DOHH2 (cell line): ENCODE measurements at regions not wholly inside any gene's neighbourhood (a gene's known extent, or its start where the extent isn't known, plus 50 kb on each side); places are given as distances from the start of the nearest gene placed in this dataset.

ENCODE experiments used
- H3F3A ChIP-seq: fragments of 200-600 bp; sonication (generic), shearing (Covaris generic); 2 replicates; pipeline ENCODE4 v1.6.0; 2016; ENCODE audit warnings: antibody characterized with exemption, mild to moderate bottlenecking; ENCODE audit not compliant: control insufficient read depth, insufficient read depth
- H3K27ac ChIP-seq: fragments of 200-600 bp; sonication (generic); 2 replicates; pipeline ENCODE4 v1.5.1; 2014; ENCODE audit warnings: low read depth, mild to moderate bottlenecking, low read length, moderate library complexity
- H3K27me3 ChIP-seq: fragments of 200-600 bp; sonication (generic); 2 replicates; pipeline ENCODE4 v1.6.1; 2014; ENCODE audit warnings: mild to moderate bottlenecking, low read length, mixed read lengths; ENCODE audit not compliant: control insufficient read depth
- H3K36me3 ChIP-seq: fragments of 200-600 bp; sonication (generic); 2 replicates; pipeline ENCODE4 v1.6.1; 2014; ENCODE audit warnings: mild to moderate bottlenecking, low read length, moderate library complexity, mixed read lengths; ENCODE audit not compliant: control insufficient read depth
- H3K4me1 ChIP-seq: fragments of 200-600 bp; sonication (generic); 2 replicates; pipeline ENCODE4 v1.6.1; 2014; ENCODE audit warnings: mild to moderate bottlenecking, low read length, mixed read lengths; ENCODE audit not compliant: control insufficient read depth
- H3K4me2 ChIP-seq: fragments of 200-600 bp; sonication (generic); 2 replicates; pipeline ENCODE4 v1.6.0; 2014; ENCODE audit warnings: mild to moderate bottlenecking, low read length, moderate library complexity
- H3K4me3 ChIP-seq: fragments of 200-600 bp; sonication (generic); 2 replicates; pipeline ENCODE4 v1.5.1; 2014; ENCODE audit warnings: mild to moderate bottlenecking, low read length, mixed read lengths
- H3K79me2 ChIP-seq: fragments of 200-600 bp; sonication (generic); 2 replicates; pipeline ENCODE4 v1.6.1; 2014; ENCODE audit warnings: mild to moderate bottlenecking, low read length, mixed read lengths; ENCODE audit not compliant: control insufficient read depth
- H3K9me2 ChIP-seq: fragments of 200-600 bp; sonication (generic); replicated peaks from 2 replicates; pipeline ENCODE4 v1.6.1; 2014; ENCODE audit warnings: mild to moderate bottlenecking, low read length, mixed read lengths; ENCODE audit not compliant: control insufficient read depth
- H3K9me3 ChIP-seq: fragments of 200-600 bp; sonication (generic); 2 replicates; pipeline ENCODE4 v1.6.1; 2014; ENCODE audit warnings: antibody characterized with exemption, low read length, mixed read lengths; ENCODE audit not compliant: control insufficient read depth, insufficient read depth
- H4K20me1 ChIP-seq: fragments of 200-600 bp; sonication (generic); 2 replicates; pipeline ENCODE4 v1.6.0; 2014; ENCODE audit warnings: low read depth, mild to moderate bottlenecking, antibody characterized with exemption, low read length, moderate library complexity; ENCODE audit not compliant: control insufficient read depth, insufficient read depth
- CTCF ChIP-seq: fragments of 200-600 bp; sonication (generic); IDR thresholded peaks from one replicate; pipeline ENCODE4 v1.5.1; 2014; ENCODE audit warnings: antibody characterized with exemption, mild to moderate bottlenecking, low read depth, low read length; ENCODE audit not compliant: poor library complexity, severe bottlenecking
- EZH2phosphoT487 ChIP-seq: fragments of 200-600 bp; sonication (generic); IDR thresholded peaks from 2 replicates; pipeline ENCODE4 v1.6.1; 2017; ENCODE audit warnings: borderline replicate concordance, mild to moderate bottlenecking, antibody characterized with exemption, low read length, moderate library complexity, mixed read lengths

DNA sequence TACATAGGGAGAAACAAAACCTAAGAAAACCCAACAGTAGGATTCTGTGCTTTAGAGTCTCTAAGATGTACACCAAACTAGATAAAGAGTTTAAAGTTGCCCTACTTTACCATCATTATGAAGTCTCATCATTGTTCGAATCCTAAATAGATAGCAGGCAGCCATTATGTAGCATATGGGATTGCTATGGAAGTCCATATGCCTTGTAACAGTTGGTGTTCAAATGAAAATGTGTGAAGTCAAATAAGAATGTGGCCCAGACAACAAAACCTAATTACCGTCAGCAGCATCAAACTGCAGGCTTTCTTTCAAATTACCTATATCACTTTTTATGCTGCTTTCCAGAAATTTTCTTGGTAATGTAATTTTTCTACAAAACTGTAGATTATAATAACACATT lies 1380.1 kb downstream of the GRIK2 start:
- no peaks in the 10 kb centered on the region for H3K79me2 ChIP-seq
- no peaks in the 10 kb centered on the region for H3K9me3 ChIP-seq
- H3F3A ChIP-seq, result no peaks in the 10 kb centered on the region
- no peaks in the 10 kb centered on the region for H3K36me3 ChIP-seq
- TF ChIP-seq CTCF (no peak), EZH2phosphoT487 (no peak)
- no peaks in the 10 kb centered on the region for H3K9me2 ChIP-seq
- no peak overlapping the region for H3K4me2 ChIP-seq
- H3K27me3 ChIP-seq, result no peaks in the 10 kb centered on the region
- no peaks in the 10 kb centered on the region for H4K20me1 ChIP-seq
- H3K4me1 ChIP-seq, result no peaks in the 10 kb centered on the region
- H3K4me3 ChIP-seq, result no peak overlapping the region
- no peak overlapping the region for H3K27ac ChIP-seq

- H3K9me2 ChIP-seq, result no peaks in the 10 kb centered on the region
- no peaks in the 10 kb centered on the region for H3K36me3 ChIP-seq
- TF ChIP-seq CTCF, result no peak
- no peak for TF ChIP-seq EZH2phosphoT487
- no peaks in the 10 kb centered on the region for H3K27me3 ChIP-seq
- no peaks in the 10 kb centered on the region for H3F3A ChIP-seq
- H3K4me3 ChIP-seq, result no peak overlapping the region
- H3K27ac ChIP-seq, result no peak overlapping the region
- H3K4me1 ChIP-seq, result no peaks in the 10 kb centered on the region
- H3K79me2 ChIP-seq, result no peaks in the 10 kb centered on the region
- no peak overlapping the region for H3K4me2 ChIP-seq
- H4K20me1 ChIP-seq, result no peaks in the 10 kb centered on the region
- no peaks in the 10 kb centered on the region for H3K9me3 ChIP-seq
Observed at GRCh38 chr6:102766963-102767362, 1373.5 kb downstream of the GRIK2 start.

GRCh38 chr6:102764317-102764716 lies 1370.8 kb downstream of the GRIK2 start:
- TF ChIP-seq EZH2phosphoT487 (no peak), CTCF (no peak)
- no peaks in the 10 kb centered on the region for H3F3A ChIP-seq

DNA sequence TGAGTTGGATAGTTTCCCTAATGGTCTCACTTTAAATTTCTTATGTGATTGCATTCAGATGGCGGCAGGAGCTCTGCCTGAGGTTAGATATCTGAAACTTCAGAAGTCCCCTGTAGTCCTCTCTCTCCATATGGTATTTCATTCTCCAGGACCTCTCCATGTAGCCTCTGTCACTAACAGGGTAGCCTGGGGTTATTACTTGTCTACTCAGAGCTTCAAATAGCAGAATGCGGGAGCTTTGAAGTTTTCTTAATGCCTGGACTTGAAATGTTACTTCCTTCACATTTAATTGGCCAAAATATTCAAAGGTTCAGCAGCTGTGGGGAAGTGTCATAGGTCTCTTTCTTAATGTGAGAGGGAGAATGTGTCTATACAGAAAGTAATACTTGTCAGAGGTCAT lies 1370.4 kb downstream of the GRIK2 start:
- Histone ChIP-seq H3K9me2 (no peaks in the 10 kb centered on the region), H3K36me3 (no peaks in the 10 kb centered on the region), H3K27me3 (no peaks in the 10 kb centered on the region), H3K4me3 (no peak overlapping the region), H3K27ac (no peak overlapping the region), H3K4me1 (no peaks in the 10 kb centered on the region), H3F3A (no peaks in the 10 kb centered on the region), H3K9me3 (no peaks in the 10 kb centered on the region), H3K79me2 (no peaks in the 10 kb centered on the region), H3K4me2 (no peak overlapping the region), H4K20me1 (no peaks in the 10 kb centered on the region)
- TF ChIP-seq CTCF (no peak), EZH2phosphoT487 (no peak)

More at GRCh38 chr6:102764317-102764716, 1370.8 kb downstream of the GRIK2 start:
- Histone ChIP-seq H4K20me1 (no peaks in the 10 kb centered on the region), H3K4me2 (no peak overlapping the region), H3K9me2 (no peaks in the 10 kb centered on the region), H3K9me3 (no peaks in the 10 kb centered on the region), H3K27me3 (no peaks in the 10 kb centered on the region), H3K4me3 (no peak overlapping the region), H3K4me1 (no peaks in the 10 kb centered on the region), H3K27ac (no peak overlapping the region), H3K36me3 (no peaks in the 10 kb centered on the region), H3K79me2 (no peaks in the 10 kb centered on the region)
